ENCODE measurements at regions not wholly inside any gene's neighbourhood (a gene's known extent, or its start where the extent isn't known, plus 50 kb on each side); places are given as distances from the start of the nearest gene placed in this dataset.

- intact Hi-C loops (cut with DNase I): no loop called here
- no peak for DNase-seq
- no peaks in the 10 kb centered on the region for H3K27me3 ChIP-seq
- H3K36me3 ChIP-seq: no peaks in the 10 kb centered on the region
- no peak overlapping the region for H3K27ac ChIP-seq
- no peak for ATAC-seq
- no peaks in the 10 kb centered on the region for H3K4me1 ChIP-seq
- H3K9me3 ChIP-seq: no peaks in the 10 kb centered on the region
- no peak overlapping the region for H3K4me3 ChIP-seq
- TF ChIP-seq, protein P1, sequence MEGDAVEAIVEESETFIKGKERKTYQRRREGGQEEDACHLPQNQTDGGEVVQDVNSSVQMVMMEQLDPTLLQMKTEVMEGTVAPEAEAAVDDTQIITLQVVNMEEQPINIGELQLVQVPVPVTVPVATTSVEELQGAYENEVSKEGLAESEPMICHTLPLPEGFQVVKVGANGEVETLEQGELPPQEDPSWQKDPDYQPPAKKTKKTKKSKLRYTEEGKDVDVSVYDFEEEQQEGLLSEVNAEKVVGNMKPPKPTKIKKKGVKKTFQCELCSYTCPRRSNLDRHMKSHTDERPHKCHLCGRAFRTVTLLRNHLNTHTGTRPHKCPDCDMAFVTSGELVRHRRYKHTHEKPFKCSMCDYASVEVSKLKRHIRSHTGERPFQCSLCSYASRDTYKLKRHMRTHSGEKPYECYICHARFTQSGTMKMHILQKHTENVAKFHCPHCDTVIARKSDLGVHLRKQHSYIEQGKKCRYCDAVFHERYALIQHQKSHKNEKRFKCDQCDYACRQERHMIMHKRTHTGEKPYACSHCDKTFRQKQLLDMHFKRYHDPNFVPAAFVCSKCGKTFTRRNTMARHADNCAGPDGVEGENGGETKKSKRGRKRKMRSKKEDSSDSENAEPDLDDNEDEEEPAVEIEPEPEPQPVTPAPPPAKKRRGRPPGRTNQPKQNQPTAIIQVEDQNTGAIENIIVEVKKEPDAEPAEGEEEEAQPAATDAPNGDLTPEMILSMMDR (IDR thresholded peaks at IDR 0.05): no peak
Observed at GRCh38 chr2:128524183-128524582, 205.5 kb upstream of the HS6ST1 start.

- ATAC-seq: no peak
- Histone ChIP-seq H3K36me3 (no peaks in the 10 kb centered on the region), H3K4me3 (no peak overlapping the region), H3K27ac (no peak overlapping the region), H3K4me1 (no peaks in the 10 kb centered on the region), H3K27me3 (no peaks in the 10 kb centered on the region), H3K9me3 (no peaks in the 10 kb centered on the region)
- TF ChIP-seq, protein P1 (IDR thresholded peaks at IDR 0.05): no peak
- intact Hi-C loops (cut with DNase I): no loop called here
- no peak for DNase-seq
Observed at GRCh38 chr2:128525653-128526052, 207.0 kb upstream of the HS6ST1 start.

DNA sequence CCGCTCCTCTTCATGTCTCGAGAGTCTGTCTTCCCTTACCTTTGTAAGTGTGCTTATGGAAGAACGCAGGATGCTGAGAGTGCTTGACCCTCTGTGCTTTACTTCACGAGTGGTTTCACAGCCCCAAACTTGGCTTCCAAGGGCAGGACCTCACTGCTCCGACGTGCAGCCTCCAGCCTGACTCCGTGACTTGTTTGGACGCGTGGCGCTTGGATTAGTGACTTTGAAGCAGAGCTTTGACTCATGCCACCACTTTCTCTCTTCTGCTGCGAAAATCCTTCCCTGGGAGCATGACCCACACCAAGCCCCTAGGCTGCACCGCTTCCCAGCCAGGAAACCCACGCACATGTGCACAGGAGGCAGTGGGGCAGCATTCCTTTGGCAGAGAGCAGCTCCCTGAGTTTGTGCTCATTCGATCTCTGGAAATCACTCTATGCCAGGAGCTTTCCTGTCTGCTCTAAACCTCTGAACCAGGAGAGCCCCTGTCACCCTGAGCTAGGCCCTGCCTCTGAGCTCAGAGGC, 207.8 kb upstream of the HS6ST1 start:
- no peaks in the 10 kb centered on the region for H3K4me1 ChIP-seq
- intact Hi-C loops (cut with DNase I): no loop called here
- no peaks in the 10 kb centered on the region for H3K36me3 ChIP-seq
- no peaks in the 10 kb centered on the region for H3K9me3 ChIP-seq
- H3K27ac ChIP-seq: no peak overlapping the region
- no peaks in the 10 kb centered on the region for H3K27me3 ChIP-seq
- ATAC-seq (no peak), DNase-seq (no peak)
- TF ChIP-seq, protein P1 (IDR thresholded peaks at IDR 0.05): no peak
- no peak overlapping the region for H3K4me3 ChIP-seq

DNA sequence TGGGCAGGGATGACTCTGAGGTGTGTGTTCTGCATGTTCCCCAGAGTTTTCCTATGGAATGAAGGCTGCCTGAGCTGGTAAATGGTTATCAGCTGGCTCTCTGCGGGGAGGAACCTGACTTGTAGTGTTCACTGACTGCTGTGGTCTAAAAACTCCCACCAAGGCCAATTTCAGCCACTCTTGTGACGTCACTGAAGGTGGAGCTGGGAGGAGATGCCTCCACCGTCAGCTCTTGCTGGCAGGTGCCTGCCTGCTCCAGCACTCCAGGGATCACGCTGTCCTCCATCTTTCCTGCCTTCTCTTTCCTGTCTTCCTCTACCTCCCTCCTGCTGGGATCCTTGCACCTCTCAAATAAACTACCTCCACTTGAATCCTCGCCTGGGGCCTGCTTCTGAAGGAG, 209.5 kb upstream of the HS6ST1 start:
- intact Hi-C loops (cut with DNase I): no loop called here

GRCh38 chr2:128530025-128530573, 211.4 kb upstream of the HS6ST1 start:
- Histone ChIP-seq H3K4me3 (no peak overlapping the region), H3K9me3 (no peaks in the 10 kb centered on the region), H3K4me1 (no peaks in the 10 kb centered on the region), H3K36me3 (no peaks in the 10 kb centered on the region), H3K27me3 (no peaks in the 10 kb centered on the region), H3K27ac (no peak overlapping the region)
- TF ChIP-seq, protein P1 (IDR thresholded peaks at IDR 0.05): no peak
- intact Hi-C loops (cut with DNase I): no loop called here
- no peak for ATAC-seq
- no peak for DNase-seq

More for the DNA sequence above, 209.5 kb upstream of the HS6ST1 start:
- TF ChIP-seq, protein P1 (IDR thresholded peaks at IDR 0.05): no peak
- H3K27me3 ChIP-seq: no peaks in the 10 kb centered on the region
- ATAC-seq: no peak
- no peak for DNase-seq
- no peak overlapping the region for H3K4me3 ChIP-seq
- H3K4me1 ChIP-seq: no peaks in the 10 kb centered on the region
- H3K36me3 ChIP-seq: no peaks in the 10 kb centered on the region
- H3K9me3 ChIP-seq: no peaks in the 10 kb centered on the region
- no peak overlapping the region for H3K27ac ChIP-seq

DNA sequence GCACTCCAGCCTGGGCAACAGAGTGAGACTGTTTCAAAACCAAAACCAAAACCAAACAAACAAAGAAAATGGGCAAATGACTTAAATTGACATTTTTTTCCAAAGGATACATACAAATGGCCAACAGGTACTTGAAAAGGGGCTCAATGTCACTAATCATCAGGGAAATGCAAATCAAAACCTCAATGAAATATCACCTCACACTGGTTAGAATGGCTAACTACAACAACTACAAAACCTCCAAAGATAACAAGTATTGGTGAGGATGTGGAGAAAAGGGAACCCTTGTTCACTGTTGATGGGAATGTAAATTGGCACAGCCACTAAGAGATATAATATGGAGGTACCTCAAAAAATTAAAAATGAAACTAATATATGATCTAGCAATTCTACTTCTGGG, 213.2 kb upstream of the HS6ST1 start:
- Histone ChIP-seq H3K4me3 (no peak overlapping the region), H3K4me1 (no peaks in the 10 kb centered on the region), H3K9me3 (no peaks in the 10 kb centered on the region), H3K36me3 (no peaks in the 10 kb centered on the region), H3K27me3 (no peaks in the 10 kb centered on the region), H3K27ac (no peak overlapping the region)
- ATAC-seq: no peak
- TF ChIP-seq, protein P1 (IDR thresholded peaks at IDR 0.05): peak; percentile 25
- no peak for DNase-seq
- intact Hi-C loops (cut with DNase I): no loop called here
